Neutrophil (primary cell): ENCODE measurements at regions not wholly inside any gene's neighbourhood (a gene's known extent, or its start where the extent isn't known, plus 50 kb on each side); places are given as distances from the start of the nearest gene placed in this dataset.

Experiments
- H3K27ac ChIP-seq: fragments of 200-600 bp; sonication (generic); 2 replicates; pipeline ENCODE4 v1.5.1; 2016; ENCODE audit warnings: mild to moderate bottlenecking, moderate library complexity
- H3K27me3 ChIP-seq: fragments of 200-600 bp; sonication (generic); 2 replicates; pipeline ENCODE4 v1.6.0; 2016; ENCODE audit warnings: mild to moderate bottlenecking
- H3K36me3 ChIP-seq: fragments of 200-600 bp; sonication (generic); 2 replicates; pipeline ENCODE4 v1.5.1; 2017
- H3K4me1 ChIP-seq, 2 experiments: fragments of 200-600 bp in 1 of 2; sonication (generic) in 1 of 2; 1 replicate in 1 of 2; 2 replicates in 1 of 2; pipeline versions ENCODE4 v1.5.1 to v1.6.1; 2013 to 2016; ENCODE audit warnings: low read depth in 1 of 2, low read length in 1 of 2, mild to moderate bottlenecking in 1 of 2, moderate library complexity in 1 of 2; ENCODE audit not compliant: control insufficient read depth in 1 of 2, insufficient read depth in 1 of 2
- H3K4me3 ChIP-seq, 2 experiments: fragments of 200-600 bp in 1 of 2; sonication (generic) in 1 of 2; 1 replicate in 1 of 2; 2 replicates in 1 of 2; pipeline ENCODE4 v1.5.1; 2013 to 2016; ENCODE audit warnings: low read depth in 1 of 2, low read length in 1 of 2, mild to moderate bottlenecking in 1 of 2, moderate library complexity in 1 of 2
- H3K9me3 ChIP-seq: fragments of 200-600 bp; sonication (generic); 2 replicates; pipeline ENCODE4 v1.5.1; 2016
- TF ChIP-seq, protein P1 (sequence below): fragments of 200-600 bp; sonication (generic); IDR thresholded peaks from 2 replicates; pipeline ENCODE4 v1.5.1; 2016; ENCODE audit warnings: antibody characterized with exemption

DNA sequence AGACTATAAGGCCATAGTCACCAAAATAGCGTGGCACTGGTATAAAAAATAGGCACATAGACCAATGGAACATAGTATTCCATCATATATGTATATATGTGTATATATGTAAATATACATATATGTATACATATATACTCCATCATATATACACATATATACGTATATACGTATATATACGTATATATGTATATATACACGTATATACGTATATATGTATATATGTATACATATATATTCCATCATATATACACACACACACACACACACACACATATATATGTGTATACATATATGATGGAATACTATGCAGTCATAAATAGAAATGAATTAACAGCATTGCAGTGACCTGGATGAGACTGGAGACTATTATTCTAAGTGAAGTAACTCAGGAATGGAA, 204.6 kb downstream of the LTN1 start:
- Histone ChIP-seq H3K27ac (no peak overlapping the region), H3K9me3 (no peaks in the 10 kb centered on the region), H3K4me1 (peaks cover 12 to 13% of the 10 kb centered on the region in 2 experiments), H3K27me3 (no peaks in the 10 kb centered on the region), H3K4me3 (no peak overlapping the region), H3K36me3 (no peaks in the 10 kb centered on the region)
- TF ChIP-seq, protein P1, sequence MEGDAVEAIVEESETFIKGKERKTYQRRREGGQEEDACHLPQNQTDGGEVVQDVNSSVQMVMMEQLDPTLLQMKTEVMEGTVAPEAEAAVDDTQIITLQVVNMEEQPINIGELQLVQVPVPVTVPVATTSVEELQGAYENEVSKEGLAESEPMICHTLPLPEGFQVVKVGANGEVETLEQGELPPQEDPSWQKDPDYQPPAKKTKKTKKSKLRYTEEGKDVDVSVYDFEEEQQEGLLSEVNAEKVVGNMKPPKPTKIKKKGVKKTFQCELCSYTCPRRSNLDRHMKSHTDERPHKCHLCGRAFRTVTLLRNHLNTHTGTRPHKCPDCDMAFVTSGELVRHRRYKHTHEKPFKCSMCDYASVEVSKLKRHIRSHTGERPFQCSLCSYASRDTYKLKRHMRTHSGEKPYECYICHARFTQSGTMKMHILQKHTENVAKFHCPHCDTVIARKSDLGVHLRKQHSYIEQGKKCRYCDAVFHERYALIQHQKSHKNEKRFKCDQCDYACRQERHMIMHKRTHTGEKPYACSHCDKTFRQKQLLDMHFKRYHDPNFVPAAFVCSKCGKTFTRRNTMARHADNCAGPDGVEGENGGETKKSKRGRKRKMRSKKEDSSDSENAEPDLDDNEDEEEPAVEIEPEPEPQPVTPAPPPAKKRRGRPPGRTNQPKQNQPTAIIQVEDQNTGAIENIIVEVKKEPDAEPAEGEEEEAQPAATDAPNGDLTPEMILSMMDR: no peak

DNA sequence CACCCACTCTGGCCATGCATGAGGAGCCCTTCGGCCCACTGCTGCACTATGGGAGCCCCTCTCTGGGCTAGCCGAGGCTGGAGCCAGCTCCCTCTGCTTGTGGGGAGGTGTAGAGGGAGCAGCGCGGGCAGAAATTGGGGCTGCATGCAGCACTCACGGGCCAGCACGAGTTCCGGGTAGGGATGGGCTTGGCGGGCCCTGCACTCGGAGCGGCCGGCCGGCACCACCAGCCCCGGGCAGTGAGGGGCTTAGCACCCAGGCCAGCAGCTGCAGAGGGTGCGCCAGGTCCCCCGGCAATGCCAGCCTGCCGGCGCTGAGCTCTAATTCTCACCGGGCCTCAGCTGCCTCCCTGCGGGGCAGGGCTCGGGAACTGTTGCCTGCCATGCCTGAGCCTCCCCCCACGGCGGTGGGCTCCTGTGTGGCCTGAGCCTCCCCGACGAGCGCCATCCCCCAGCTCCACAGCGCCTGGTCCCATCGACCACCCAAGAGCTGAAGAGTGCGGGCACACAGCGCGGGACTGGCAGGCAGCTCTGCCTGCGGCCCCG, 209.0 kb downstream of the LTN1 start:
- no peaks in the 10 kb centered on the region for H3K36me3 ChIP-seq
- H3K27ac ChIP-seq: no peak overlapping the region
- TF ChIP-seq, protein P1: no peak
- H3K4me3 ChIP-seq: no peak overlapping the region
- no peaks in the 10 kb centered on the region for H3K4me1 ChIP-seq
- no peaks in the 10 kb centered on the region for H3K9me3 ChIP-seq
- no peaks in the 10 kb centered on the region for H3K27me3 ChIP-seq

DNA sequence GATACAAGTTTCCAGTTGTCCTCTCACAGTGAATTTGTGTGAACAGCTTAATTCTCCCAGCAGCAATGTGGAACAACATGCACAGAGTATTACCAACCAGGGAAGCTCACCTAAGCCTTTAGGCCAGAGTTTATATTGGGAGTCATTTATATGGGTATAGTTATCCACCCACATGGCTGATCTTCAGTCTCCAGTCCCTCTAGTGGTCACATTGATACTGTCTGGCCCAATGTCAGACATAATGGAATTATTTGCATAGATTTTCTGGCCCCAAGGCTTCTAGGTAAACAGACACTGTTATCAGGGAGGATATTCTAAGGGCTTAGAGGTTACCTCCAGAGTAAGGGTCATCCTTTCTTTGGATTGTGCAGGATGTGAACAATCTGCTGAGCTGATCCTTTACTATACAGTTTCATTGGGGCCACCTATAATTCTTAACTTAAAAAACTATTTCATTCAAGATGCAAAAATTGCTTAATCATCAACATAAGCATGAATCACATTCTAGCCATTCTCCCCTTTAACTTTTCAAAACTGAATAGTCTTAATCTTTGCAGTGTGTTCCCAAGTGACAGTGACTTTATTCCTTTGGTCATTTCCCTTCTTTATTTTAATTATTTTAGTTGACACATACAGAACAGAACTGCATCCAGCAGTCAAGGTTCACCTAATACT, 210.9 kb downstream of the LTN1 start:
- Histone ChIP-seq H3K27me3 (no peaks in the 10 kb centered on the region), H3K27ac (no peak overlapping the region), H3K36me3 (no peaks in the 10 kb centered on the region), H3K4me3 (no peak overlapping the region), H3K4me1 (no peaks in the 10 kb centered on the region), H3K9me3 (no peaks in the 10 kb centered on the region)
- TF ChIP-seq, protein P1: no peak

DNA sequence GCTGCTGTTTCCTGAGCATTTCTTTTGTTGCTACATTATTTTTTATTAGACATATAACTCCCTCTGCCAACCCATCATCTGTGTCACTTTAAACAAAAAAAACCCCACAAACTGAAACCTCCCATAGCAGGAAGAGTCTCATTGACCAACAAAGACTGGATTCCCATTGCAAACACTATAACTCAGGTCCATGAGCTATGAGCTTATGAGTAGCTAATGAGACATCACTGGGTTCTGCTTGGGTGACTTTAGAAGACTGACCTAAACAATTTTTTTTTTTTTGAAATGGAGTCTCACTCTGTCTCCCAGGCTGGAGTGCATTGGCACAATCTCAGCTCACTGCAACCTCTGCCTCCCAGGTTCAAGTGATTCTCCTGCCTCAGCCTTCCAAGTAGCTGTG, 212.8 kb downstream of the LTN1 start:
- H3K27ac ChIP-seq: no peak overlapping the region
- no peaks in the 10 kb centered on the region for H3K36me3 ChIP-seq
- no peaks in the 10 kb centered on the region for H3K27me3 ChIP-seq
- H3K4me1 ChIP-seq: no peaks in the 10 kb centered on the region
- no peak overlapping the region for H3K4me3 ChIP-seq
- no peaks in the 10 kb centered on the region for H3K9me3 ChIP-seq
- TF ChIP-seq, protein P1: no peak

DNA sequence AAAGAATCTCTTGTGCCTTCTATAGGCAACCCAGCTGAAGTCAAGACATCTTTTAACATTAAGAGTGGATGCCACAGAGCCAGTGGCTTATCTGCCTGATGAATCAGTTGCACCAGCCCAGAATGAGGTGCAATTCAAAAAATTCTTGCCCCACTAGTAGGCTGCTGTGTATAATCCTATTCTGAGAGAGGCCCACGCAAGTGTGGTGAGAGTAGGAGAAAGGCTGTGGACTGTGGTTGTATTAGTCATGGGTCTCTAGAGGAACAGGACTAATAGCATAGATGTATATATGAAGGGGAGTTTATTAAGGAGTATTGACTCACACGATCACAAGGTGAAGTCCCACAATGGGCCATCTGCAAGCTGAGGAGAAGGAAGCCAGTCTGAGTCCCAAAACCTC, 216.4 kb downstream of the LTN1 start:
- TF ChIP-seq, protein P1: no peak
- H3K9me3 ChIP-seq: no peaks in the 10 kb centered on the region
- no peaks in the 10 kb centered on the region for H3K27me3 ChIP-seq
- no peak overlapping the region for H3K4me3 ChIP-seq
- H3K4me1 ChIP-seq: no peaks in the 10 kb centered on the region
- H3K36me3 ChIP-seq: no peaks in the 10 kb centered on the region
- no peak overlapping the region for H3K27ac ChIP-seq
